C4-2B (cell line): ENCODE measurements at regions not wholly inside any gene's neighbourhood (a gene's known extent, or its start where the extent isn't known, plus 50 kb on each side); places are given as distances from the start of the nearest gene placed in this dataset.
A peak's percentile ranks its signal among the peaks of the same experiment; 100 is the strongest.

ENCODE experiments used
- H3K27ac ChIP-seq: fragments of 450-650 bp; 2 replicates; pipeline ENCODE4 v1.5.1; 2017
- CTCF ChIP-seq: fragments of 450-650 bp; conservative IDR thresholded peaks from 2 replicates; pipeline ENCODE4 v1.5.1; 2017; ENCODE audit warnings: mild to moderate bottlenecking
- ZFX ChIP-seq: fragments of 450-650 bp; IDR thresholded peaks from 2 replicates; pipeline ENCODE4 v1.6.1; 2017

- peak overlapping the region; percentile 77 for H3K27ac ChIP-seq
- no peak for TF ChIP-seq CTCF
- TF ChIP-seq ZFX: no peak
Measured at GRCh38 chr22:47277531-47277930, 515.1 kb downstream of the TBC1D22A start.

GRCh38 chr22:47276991-47277390, 514.5 kb downstream of the TBC1D22A start:
- no peak for TF ChIP-seq CTCF
- no peak for TF ChIP-seq ZFX
- peak overlapping the region; percentile 77 for H3K27ac ChIP-seq

DNA sequence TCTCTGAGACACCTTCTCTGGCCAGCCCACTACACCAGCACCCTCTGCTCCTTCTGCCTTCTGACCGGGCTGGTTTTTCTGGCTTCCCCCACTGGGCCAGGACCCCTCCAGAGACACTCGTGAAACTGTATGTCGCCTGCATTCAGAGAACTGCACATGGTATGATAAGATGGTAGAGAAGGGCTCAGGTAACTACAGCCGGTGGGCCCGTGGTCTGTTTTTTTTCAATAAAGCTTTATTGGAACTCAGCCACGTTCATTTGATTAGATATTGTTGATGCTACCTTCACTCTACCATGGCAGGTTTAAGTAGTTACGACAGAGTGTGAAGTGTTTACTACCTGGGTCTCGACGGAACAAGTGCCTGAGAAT, 514.0 kb downstream of the TBC1D22A start:
- TF ChIP-seq ZFX (no peak), CTCF (no peak)
- peak overlapping the region; percentile 77 for H3K27ac ChIP-seq

GRCh38 chr22:47275605-47276449, 513.4 kb downstream of the TBC1D22A start:
- H3K27ac ChIP-seq: peak overlapping the region; percentile 77
- TF ChIP-seq CTCF (no peak), ZFX (no peak)

DNA sequence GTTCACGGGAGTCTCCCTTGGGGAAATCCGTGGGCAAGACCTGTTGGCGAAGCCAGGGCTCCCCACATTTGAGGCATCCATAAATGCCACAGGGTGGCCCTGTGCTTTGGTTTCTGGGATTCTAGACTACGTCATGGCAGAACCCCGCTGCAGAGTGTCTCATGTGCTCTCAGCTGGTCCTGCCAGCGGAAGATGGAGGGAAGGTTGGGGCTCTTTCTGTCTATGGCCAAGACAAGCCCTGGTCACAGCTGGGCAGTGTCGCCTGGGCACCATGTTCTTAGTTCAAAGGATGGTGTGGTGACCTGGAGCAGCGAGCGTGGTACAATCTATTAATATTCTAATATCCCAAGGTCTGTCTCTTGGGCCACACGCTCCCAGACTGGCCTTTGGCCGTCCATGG, 511.7 kb downstream of the TBC1D22A start:
- no peak overlapping the region for H3K27ac ChIP-seq
- TF ChIP-seq ZFX: no peak
- TF ChIP-seq CTCF: no peak

- no peak for TF ChIP-seq CTCF
- TF ChIP-seq ZFX: no peak
- H3K27ac ChIP-seq: no peak overlapping the region
Measured at GRCh38 chr22:47270463-47271135, 508.1 kb downstream of the TBC1D22A start.

- H3K27ac ChIP-seq: no peak overlapping the region
- TF ChIP-seq CTCF: no peak
Measured at GRCh38 chr22:47269516-47270088, 507.2 kb downstream of the TBC1D22A start.
